ENCODE measurements at regions not wholly inside any gene's neighbourhood (a gene's known extent, or its start where the extent isn't known, plus 50 kb on each side); places are given as distances from the start of the nearest gene placed in this dataset.

DNA sequence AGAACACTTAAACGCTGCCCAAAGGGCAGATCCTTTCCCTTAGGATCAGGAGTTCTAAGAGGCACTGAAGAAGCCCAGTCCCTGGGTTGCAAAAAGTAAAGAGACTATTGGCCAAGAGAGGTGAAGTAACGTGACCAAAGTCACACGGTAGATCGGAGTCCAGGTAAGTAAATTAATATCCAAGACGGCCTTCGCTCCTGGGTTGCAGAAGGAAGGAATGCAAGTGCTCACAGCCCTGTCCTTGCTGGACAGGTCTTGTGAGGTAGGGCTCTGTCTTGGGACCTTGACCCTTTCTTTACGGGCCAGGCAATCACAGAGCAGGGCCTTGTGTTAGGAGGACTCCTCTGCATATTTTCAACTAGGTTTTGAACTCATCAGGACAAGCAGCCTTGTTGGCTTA lies 243.7 kb upstream of the PDE10A start:
- CTCF ChIA-PET = no interaction called here
- H3K27me3 Mint-ChIP-seq (ENCODE audit: low read depth) = no peaks in the 10 kb centered on the region
- no peaks in the 10 kb centered on the region for H3K36me3 Mint-ChIP-seq
- no peak overlapping the region for H3K4me3 Mint-ChIP-seq
- H3K4me1 Mint-ChIP-seq = no peaks in the 10 kb centered on the region
- H3K27ac Mint-ChIP-seq = no peak overlapping the region
- ATAC-seq (no peak), DNase-seq (ENCODE audit: low spot score) (no peak)
- POLR2A ChIA-PET = no interaction called here
- TF ChIP-seq, protein P1, sequence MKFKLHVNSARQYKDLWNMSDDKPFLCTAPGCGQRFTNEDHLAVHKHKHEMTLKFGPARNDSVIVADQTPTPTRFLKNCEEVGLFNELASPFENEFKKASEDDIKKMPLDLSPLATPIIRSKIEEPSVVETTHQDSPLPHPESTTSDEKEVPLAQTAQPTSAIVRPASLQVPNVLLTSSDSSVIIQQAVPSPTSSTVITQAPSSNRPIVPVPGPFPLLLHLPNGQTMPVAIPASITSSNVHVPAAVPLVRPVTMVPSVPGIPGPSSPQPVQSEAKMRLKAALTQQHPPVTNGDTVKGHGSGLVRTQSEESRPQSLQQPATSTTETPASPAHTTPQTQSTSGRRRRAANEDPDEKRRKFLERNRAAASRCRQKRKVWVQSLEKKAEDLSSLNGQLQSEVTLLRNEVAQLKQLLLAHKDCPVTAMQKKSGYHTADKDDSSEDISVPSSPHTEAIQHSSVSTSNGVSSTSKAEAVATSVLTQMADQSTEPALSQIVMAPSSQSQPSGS (CRISPR knock-in tag; IDR thresholded peaks at IDR 0.05; ENCODE audit: borderline replicate concordance, low read depth) = no peak
- TF ChIP-seq ZNF138 (CRISPR knock-in tag; conservative IDR thresholded peaks at IDR 0.05) = no peak
- no peak for TF ChIP-seq FOXJ3 (CRISPR knock-in tag; IDR thresholded peaks at IDR 0.05; ENCODE audit: borderline replicate concordance)
- TF ChIP-seq KAT7 (CRISPR knock-in tag; IDR thresholded peaks at IDR 0.05; ENCODE audit: borderline replicate concordance) = no peak
- TF ChIP-seq, protein P2, sequence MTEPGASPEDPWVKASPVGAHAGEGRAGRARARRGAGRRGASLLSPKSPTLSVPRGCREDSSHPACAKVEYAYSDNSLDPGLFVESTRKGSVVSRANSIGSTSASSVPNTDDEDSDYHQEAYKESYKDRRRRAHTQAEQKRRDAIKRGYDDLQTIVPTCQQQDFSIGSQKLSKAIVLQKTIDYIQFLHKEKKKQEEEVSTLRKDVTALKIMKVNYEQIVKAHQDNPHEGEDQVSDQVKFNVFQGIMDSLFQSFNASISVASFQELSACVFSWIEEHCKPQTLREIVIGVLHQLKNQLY (CRISPR knock-in tag; IDR thresholded peaks at IDR 0.05) = no peak
- no peak for TF ChIP-seq SP1 (CRISPR knock-in tag; conservative IDR thresholded peaks at IDR 0.05)
- no peak for TF ChIP-seq RORB (CRISPR knock-in tag; IDR thresholded peaks at IDR 0.05)
- TF ChIP-seq, protein P3, sequence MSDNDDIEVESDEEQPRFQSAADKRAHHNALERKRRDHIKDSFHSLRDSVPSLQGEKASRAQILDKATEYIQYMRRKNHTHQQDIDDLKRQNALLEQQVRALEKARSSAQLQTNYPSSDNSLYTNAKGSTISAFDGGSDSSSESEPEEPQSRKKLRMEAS (CRISPR knock-in tag; IDR thresholded peaks at IDR 0.05) = no peak
- no peak for TF ChIP-seq NR1H2 (CRISPR knock-in tag; IDR thresholded peaks at IDR 0.05)
- H3K9me3 Mint-ChIP-seq = peaks cover 12% of the 10 kb centered on the region

DNA sequence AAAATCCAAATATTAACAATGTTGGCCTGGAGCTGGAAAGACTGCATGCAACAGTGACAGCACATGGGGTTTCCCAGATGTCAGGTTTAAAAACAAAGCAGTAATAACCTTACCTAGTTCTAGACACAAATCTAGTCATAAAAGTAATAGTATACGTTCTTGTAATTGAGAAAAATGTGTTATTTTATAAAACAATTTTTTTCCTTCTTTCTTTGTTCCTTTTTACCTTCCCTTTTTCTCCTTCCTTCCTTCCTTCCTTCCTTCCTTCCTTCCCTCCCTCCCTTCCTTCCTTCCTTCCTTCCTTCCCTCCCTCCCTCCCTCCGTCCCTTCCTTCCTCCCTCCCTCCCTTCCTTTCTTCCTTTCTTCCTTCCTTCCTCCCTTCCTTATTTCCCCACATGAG lies 242.7 kb upstream of the PDE10A start:
- no peak overlapping the region for H3K4me3 Mint-ChIP-seq
- DNase-seq (ENCODE audit: low spot score) = no peak
- TF ChIP-seq NFATC4 (CRISPR knock-in tag; IDR thresholded peaks at IDR 0.05) = no peak
- no peak for TF ChIP-seq NR1H2 (CRISPR knock-in tag; IDR thresholded peaks at IDR 0.05)
- TF ChIP-seq, protein P4, sequence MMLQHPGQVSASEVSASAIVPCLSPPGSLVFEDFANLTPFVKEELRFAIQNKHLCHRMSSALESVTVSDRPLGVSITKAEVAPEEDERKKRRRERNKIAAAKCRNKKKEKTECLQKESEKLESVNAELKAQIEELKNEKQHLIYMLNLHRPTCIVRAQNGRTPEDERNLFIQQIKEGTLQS (CRISPR knock-in tag; conservative IDR thresholded peaks at IDR 0.05) = no peak
- TF ChIP-seq, protein P5, sequence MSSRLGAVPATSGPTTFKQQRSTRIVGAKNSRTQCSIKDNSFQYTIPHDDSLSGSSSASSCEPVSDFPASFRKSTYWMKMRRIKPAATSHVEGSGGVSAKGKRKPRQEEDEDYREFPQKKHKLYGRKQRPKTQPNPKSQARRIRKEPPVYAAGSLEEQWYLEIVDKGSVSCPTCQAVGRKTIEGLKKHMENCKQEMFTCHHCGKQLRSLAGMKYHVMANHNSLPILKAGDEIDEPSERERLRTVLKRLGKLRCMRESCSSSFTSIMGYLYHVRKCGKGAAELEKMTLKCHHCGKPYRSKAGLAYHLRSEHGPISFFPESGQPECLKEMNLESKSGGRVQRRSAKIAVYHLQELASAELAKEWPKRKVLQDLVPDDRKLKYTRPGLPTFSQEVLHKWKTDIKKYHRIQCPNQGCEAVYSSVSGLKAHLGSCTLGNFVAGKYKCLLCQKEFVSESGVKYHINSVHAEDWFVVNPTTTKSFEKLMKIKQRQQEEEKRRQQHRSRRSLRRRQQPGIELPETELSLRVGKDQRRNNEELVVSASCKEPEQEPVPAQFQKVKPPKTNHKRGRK (CRISPR knock-in tag; IDR thresholded peaks at IDR 0.05; ENCODE audit: borderline replicate concordance) = no peak
- TF ChIP-seq, protein P3 (CRISPR knock-in tag; IDR thresholded peaks at IDR 0.05) = no peak
- TF ChIP-seq, protein P6, sequence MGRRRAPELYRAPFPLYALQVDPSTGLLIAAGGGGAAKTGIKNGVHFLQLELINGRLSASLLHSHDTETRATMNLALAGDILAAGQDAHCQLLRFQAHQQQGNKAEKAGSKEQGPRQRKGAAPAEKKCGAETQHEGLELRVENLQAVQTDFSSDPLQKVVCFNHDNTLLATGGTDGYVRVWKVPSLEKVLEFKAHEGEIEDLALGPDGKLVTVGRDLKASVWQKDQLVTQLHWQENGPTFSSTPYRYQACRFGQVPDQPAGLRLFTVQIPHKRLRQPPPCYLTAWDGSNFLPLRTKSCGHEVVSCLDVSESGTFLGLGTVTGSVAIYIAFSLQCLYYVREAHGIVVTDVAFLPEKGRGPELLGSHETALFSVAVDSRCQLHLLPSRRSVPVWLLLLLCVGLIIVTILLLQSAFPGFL (CRISPR knock-in tag; IDR thresholded peaks at IDR 0.05; ENCODE audit: borderline replicate concordance) = no peak
- no peak for TF ChIP-seq ATF1 (CRISPR knock-in tag; IDR thresholded peaks at IDR 0.05)
- TF ChIP-seq, protein P7, sequence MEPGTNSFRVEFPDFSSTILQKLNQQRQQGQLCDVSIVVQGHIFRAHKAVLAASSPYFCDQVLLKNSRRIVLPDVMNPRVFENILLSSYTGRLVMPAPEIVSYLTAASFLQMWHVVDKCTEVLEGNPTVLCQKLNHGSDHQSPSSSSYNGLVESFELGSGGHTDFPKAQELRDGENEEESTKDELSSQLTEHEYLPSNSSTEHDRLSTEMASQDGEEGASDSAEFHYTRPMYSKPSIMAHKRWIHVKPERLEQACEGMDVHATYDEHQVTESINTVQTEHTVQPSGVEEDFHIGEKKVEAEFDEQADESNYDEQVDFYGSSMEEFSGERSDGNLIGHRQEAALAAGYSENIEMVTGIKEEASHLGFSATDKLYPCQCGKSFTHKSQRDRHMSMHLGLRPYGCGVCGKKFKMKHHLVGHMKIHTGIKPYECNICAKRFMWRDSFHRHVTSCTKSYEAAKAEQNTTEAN (CRISPR knock-in tag; IDR thresholded peaks at IDR 0.05) = no peak
- no peak for TF ChIP-seq ELF4 (CRISPR knock-in tag; IDR thresholded peaks at IDR 0.05; ENCODE audit: low read depth)
- no peak for TF ChIP-seq ZNF317 (CRISPR knock-in tag; IDR thresholded peaks at IDR 0.05; ENCODE audit: borderline replicate concordance, low read depth)
- TF ChIP-seq ZNF138 (CRISPR knock-in tag; conservative IDR thresholded peaks at IDR 0.05) = no peak
- no peaks in the 10 kb centered on the region for H3K36me3 Mint-ChIP-seq
- H3K4me1 Mint-ChIP-seq = no peaks in the 10 kb centered on the region
- POLR2A ChIA-PET = no interaction called here
- no peak overlapping the region for H3K27ac Mint-ChIP-seq
- no peaks in the 10 kb centered on the region for H3K27me3 Mint-ChIP-seq (ENCODE audit: low read depth)
- peaks cover 12% of the 10 kb centered on the region for H3K9me3 Mint-ChIP-seq
- no peak for ATAC-seq
- CTCF ChIA-PET = no interaction called here
